H1 (cell line): ENCODE measurements at regions not wholly inside any gene's neighbourhood (a gene's known extent, or its start where the extent isn't known, plus 50 kb on each side); places are given as distances from the start of the nearest gene placed in this dataset.

ENCODE experiments used
- CREB1 ChIP-seq: IDR thresholded peaks from 2 replicates; pipeline ENCODE4 v1.6.1; 2012; ENCODE audit warnings: inconsistent platforms
- CTBP2 ChIP-seq: IDR thresholded peaks from 2 replicates; pipeline ENCODE4 v1.7.0; 2011; ENCODE audit warnings: borderline replicate concordance, mild to moderate bottlenecking, moderate library complexity, mixed read lengths, low read length; ENCODE audit not compliant: insufficient read depth, insufficient read length
- NRF1 ChIP-seq: IDR thresholded peaks from 2 replicates; pipeline ENCODE4 v1.6.1; 2011; ENCODE audit warnings: mild to moderate bottlenecking, low read depth, low read length, improper control_type of control experiment
- SIRT6 ChIP-seq: IDR thresholded peaks from one replicate; pipeline ENCODE4 v1.7.1; 2012; ENCODE audit warnings: low read length, inconsistent platforms
- TF ChIP-seq, protein P1 (sequence below): fragments of 300-600 bp; sonication (generic); IDR thresholded peaks from 2 replicates; pipeline ENCODE4 v1.7.1; 2012; ENCODE audit warnings: low read length, moderate library complexity, mild to moderate bottlenecking, inconsistent platforms; ENCODE audit not compliant: insufficient replicate concordance
- TF ChIP-seq, protein P2 (sequence below): IDR thresholded peaks from 2 replicates; pipeline ENCODE4 v1.6.1; 2012; ENCODE audit warnings: low read length, inconsistent platforms

DNA sequence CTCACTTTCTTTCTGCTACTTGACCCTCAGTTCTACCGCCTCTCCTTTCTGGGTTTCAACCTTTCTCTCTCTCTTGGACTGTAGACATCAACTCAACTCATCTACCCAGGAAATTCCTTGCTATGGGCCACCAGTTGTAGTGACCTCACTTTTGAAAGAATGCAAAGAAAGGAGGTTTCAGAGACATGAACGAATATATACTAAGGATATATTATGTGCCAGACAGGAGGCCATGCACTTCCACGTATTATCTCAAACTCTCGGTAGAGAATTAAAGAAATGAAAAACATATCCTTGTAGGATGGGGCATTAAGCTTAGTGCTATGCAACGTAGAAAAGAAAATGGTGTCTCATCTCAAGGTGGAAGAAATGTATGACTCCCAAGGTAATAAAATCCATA, 67.3 kb upstream of the NT5E start (continued):
- TF ChIP-seq, protein P1, sequence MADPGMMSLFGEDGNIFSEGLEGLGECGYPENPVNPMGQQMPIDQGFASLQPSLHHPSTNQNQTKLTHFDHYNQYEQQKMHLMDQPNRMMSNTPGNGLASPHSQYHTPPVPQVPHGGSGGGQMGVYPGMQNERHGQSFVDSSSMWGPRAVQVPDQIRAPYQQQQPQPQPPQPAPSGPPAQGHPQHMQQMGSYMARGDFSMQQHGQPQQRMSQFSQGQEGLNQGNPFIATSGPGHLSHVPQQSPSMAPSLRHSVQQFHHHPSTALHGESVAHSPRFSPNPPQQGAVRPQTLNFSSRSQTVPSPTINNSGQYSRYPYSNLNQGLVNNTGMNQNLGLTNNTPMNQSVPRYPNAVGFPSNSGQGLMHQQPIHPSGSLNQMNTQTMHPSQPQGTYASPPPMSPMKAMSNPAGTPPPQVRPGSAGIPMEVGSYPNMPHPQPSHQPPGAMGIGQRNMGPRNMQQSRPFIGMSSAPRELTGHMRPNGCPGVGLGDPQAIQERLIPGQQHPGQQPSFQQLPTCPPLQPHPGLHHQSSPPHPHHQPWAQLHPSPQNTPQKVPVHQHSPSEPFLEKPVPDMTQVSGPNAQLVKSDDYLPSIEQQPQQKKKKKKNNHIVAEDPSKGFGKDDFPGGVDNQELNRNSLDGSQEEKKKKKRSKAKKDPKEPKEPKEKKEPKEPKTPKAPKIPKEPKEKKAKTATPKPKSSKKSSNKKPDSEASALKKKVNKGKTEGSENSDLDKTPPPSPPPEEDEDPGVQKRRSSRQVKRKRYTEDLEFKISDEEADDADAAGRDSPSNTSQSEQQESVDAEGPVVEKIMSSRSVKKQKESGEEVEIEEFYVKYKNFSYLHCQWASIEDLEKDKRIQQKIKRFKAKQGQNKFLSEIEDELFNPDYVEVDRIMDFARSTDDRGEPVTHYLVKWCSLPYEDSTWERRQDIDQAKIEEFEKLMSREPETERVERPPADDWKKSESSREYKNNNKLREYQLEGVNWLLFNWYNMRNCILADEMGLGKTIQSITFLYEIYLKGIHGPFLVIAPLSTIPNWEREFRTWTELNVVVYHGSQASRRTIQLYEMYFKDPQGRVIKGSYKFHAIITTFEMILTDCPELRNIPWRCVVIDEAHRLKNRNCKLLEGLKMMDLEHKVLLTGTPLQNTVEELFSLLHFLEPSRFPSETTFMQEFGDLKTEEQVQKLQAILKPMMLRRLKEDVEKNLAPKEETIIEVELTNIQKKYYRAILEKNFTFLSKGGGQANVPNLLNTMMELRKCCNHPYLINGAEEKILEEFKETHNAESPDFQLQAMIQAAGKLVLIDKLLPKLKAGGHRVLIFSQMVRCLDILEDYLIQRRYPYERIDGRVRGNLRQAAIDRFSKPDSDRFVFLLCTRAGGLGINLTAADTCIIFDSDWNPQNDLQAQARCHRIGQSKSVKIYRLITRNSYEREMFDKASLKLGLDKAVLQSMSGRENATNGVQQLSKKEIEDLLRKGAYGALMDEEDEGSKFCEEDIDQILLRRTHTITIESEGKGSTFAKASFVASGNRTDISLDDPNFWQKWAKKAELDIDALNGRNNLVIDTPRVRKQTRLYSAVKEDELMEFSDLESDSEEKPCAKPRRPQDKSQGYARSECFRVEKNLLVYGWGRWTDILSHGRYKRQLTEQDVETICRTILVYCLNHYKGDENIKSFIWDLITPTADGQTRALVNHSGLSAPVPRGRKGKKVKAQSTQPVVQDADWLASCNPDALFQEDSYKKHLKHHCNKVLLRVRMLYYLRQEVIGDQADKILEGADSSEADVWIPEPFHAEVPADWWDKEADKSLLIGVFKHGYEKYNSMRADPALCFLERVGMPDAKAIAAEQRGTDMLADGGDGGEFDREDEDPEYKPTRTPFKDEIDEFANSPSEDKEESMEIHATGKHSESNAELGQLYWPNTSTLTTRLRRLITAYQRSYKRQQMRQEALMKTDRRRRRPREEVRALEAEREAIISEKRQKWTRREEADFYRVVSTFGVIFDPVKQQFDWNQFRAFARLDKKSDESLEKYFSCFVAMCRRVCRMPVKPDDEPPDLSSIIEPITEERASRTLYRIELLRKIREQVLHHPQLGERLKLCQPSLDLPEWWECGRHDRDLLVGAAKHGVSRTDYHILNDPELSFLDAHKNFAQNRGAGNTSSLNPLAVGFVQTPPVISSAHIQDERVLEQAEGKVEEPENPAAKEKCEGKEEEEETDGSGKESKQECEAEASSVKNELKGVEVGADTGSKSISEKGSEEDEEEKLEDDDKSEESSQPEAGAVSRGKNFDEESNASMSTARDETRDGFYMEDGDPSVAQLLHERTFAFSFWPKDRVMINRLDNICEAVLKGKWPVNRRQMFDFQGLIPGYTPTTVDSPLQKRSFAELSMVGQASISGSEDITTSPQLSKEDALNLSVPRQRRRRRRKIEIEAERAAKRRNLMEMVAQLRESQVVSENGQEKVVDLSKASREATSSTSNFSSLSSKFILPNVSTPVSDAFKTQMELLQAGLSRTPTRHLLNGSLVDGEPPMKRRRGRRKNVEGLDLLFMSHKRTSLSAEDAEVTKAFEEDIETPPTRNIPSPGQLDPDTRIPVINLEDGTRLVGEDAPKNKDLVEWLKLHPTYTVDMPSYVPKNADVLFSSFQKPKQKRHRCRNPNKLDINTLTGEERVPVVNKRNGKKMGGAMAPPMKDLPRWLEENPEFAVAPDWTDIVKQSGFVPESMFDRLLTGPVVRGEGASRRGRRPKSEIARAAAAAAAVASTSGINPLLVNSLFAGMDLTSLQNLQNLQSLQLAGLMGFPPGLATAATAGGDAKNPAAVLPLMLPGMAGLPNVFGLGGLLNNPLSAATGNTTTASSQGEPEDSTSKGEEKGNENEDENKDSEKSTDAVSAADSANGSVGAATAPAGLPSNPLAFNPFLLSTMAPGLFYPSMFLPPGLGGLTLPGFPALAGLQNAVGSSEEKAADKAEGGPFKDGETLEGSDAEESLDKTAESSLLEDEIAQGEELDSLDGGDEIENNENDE: no peak
- TF ChIP-seq, protein P2, sequence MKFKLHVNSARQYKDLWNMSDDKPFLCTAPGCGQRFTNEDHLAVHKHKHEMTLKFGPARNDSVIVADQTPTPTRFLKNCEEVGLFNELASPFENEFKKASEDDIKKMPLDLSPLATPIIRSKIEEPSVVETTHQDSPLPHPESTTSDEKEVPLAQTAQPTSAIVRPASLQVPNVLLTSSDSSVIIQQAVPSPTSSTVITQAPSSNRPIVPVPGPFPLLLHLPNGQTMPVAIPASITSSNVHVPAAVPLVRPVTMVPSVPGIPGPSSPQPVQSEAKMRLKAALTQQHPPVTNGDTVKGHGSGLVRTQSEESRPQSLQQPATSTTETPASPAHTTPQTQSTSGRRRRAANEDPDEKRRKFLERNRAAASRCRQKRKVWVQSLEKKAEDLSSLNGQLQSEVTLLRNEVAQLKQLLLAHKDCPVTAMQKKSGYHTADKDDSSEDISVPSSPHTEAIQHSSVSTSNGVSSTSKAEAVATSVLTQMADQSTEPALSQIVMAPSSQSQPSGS: no peak
- TF ChIP-seq NRF1 (no peak), CTBP2 (no peak), SIRT6 (no peak), CREB1 (no peak)
